Glutamatergic neuron (in vitro differentiated cells): ENCODE measurements at regions not wholly inside any gene's neighbourhood (a gene's known extent, or its start where the extent isn't known, plus 50 kb on each side); places are given as distances from the start of the nearest gene placed in this dataset.

ENCODE experiments used
- DNase-seq: peaks from one replicate; pipeline ENCODE4 v3.0.0; 2022
- H3K27ac Mint-ChIP-seq: one replicate; pipeline ENCODE4 v1.8.0; 2020; ENCODE audit warnings: mild to moderate bottlenecking, mixed read lengths, inconsistent platforms; ENCODE audit not compliant: unreplicated experiment
- H3K27me3 Mint-ChIP-seq: one replicate; pipeline ENCODE4 v1.8.0; 2020; ENCODE audit warnings: mild to moderate bottlenecking, moderate library complexity, mixed read lengths, inconsistent platforms; ENCODE audit not compliant: unreplicated experiment
- H3K36me3 Mint-ChIP-seq: one replicate; pipeline ENCODE4 v1.8.0; 2020; ENCODE audit warnings: mild to moderate bottlenecking, mixed read lengths, inconsistent platforms; ENCODE audit not compliant: unreplicated experiment
- H3K4me1 Mint-ChIP-seq: one replicate; pipeline ENCODE4 v1.8.0; 2020; ENCODE audit warnings: mild to moderate bottlenecking, low read depth, mixed read lengths, inconsistent platforms; ENCODE audit not compliant: unreplicated experiment
- H3K4me3 Mint-ChIP-seq: one replicate; pipeline ENCODE4 v1.8.0; 2020; ENCODE audit warnings: mild to moderate bottlenecking, mixed read lengths, inconsistent platforms; ENCODE audit not compliant: unreplicated experiment
- H3K9me3 Mint-ChIP-seq: one replicate; pipeline ENCODE4 v1.8.0; 2020; ENCODE audit warnings: mild to moderate bottlenecking, moderate library complexity, mixed read lengths, inconsistent platforms; ENCODE audit not compliant: unreplicated experiment
- TF ChIP-seq, protein P1 (sequence below): fragments of 200-600 bp; sonication (generic); IDR thresholded peaks from one replicate; pipeline ENCODE4 v1.5.0; 2021; ENCODE audit not compliant: partially characterized antibody, unreplicated experiment

DNA sequence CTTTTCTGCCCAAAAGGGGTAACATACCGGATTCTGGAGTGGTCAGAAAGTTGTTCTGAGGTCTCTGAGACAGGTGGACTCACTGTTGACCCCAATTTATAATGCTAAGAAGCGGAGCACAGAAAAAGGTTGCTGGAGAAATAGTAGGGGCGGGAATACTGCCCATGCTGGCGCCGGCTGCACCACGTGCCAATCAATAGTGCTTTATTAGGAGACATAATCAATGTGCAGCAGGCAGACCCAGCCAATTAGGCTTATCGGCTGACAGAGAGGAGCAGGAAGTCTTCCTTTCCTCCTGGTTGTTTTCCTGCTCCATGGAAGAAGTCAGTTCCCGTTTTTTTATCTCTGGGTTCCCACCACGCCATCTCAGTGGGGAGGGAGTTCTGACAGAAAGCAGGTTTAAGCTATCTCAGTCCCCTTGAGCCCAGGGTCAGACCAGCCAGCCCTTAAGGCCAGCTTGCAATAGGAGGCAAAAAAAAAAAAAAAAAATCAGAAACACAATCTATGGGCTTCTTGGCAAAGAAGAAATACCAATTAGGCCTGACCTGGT, 68.2 kb upstream of the IRX6 start:
- H3K27me3 Mint-ChIP-seq = no peaks in the 10 kb centered on the region
- peaks cover 4% of the 10 kb centered on the region for H3K9me3 Mint-ChIP-seq
- TF ChIP-seq, protein P1, sequence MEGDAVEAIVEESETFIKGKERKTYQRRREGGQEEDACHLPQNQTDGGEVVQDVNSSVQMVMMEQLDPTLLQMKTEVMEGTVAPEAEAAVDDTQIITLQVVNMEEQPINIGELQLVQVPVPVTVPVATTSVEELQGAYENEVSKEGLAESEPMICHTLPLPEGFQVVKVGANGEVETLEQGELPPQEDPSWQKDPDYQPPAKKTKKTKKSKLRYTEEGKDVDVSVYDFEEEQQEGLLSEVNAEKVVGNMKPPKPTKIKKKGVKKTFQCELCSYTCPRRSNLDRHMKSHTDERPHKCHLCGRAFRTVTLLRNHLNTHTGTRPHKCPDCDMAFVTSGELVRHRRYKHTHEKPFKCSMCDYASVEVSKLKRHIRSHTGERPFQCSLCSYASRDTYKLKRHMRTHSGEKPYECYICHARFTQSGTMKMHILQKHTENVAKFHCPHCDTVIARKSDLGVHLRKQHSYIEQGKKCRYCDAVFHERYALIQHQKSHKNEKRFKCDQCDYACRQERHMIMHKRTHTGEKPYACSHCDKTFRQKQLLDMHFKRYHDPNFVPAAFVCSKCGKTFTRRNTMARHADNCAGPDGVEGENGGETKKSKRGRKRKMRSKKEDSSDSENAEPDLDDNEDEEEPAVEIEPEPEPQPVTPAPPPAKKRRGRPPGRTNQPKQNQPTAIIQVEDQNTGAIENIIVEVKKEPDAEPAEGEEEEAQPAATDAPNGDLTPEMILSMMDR = no peak
- H3K27ac Mint-ChIP-seq = no peak overlapping the region
- DNase-seq = no peak
- H3K36me3 Mint-ChIP-seq = no peaks in the 10 kb centered on the region
- H3K4me1 Mint-ChIP-seq = no peaks in the 10 kb centered on the region
- H3K4me3 Mint-ChIP-seq = no peak overlapping the region

DNA sequence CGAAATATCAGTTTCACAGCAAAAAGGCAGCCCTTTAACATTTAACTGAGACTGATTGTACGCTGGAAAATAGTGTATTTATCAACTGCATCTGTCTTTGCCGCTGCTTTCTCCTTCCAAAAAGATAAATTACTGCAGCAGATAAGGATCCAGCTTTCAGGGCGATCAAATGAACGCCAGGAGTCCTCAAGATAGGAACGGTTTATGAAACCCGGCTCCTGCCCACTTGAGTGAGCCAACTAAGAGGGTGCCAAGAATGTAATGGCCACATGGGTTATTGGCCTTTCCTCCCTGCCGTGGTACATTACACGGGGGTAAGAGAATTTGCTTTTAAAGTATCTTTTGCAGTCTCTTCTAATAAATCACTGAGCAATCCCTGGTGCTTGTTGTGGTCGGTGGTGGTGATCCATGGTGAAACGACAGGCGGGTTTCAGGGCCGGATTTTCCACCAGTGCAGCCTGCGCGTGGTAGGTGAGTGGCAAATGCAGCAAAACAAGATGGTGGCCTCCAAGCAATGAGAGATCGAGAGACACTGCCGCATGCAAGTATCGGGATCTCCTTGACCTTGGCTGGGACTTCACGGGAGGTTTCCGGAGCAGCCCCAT, 67.5 kb upstream of the IRX6 start:
- no peaks in the 10 kb centered on the region for H3K4me1 Mint-ChIP-seq
- H3K27me3 Mint-ChIP-seq = no peaks in the 10 kb centered on the region
- H3K27ac Mint-ChIP-seq = no peak overlapping the region
- no peak for DNase-seq
- peaks cover 4% of the 10 kb centered on the region for H3K9me3 Mint-ChIP-seq
- TF ChIP-seq, protein P1 = no peak
- H3K4me3 Mint-ChIP-seq = no peak overlapping the region
- no peaks in the 10 kb centered on the region for H3K36me3 Mint-ChIP-seq

DNA sequence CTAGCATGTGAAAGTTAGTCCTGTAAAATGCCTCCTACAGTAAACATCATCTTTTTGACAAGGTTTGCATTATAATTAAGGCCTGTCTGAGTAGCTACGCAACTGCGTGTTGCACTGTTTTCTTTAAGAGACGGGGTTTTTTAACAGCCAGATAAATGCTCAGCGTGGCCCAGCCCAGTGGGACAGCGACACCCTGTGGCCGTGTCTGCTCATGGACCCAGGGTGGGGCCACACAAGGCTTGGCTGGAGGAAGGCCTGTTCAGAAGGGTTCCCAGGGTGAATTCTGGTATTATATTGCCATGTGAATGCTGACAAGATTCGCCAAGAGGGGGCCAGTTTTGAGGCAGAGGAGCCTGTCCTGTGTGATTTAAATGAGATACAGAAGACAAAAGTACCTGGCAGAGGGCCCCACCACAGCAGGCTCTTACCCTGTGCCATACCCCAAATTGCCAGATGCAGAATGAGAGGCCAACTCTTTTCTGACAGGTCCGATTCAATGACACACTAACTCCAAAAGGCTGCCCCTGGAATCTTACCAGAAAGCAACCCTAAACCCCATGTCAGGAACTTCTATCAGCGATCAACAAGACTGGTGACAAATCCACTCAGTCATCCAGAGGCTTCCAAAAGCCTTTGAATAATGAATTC, 65.9 kb upstream of the IRX6 start:
- Mint-ChIP-seq H3K4me1 (no peaks in the 10 kb centered on the region), H3K9me3 (peaks cover 4% of the 10 kb centered on the region), H3K36me3 (no peaks in the 10 kb centered on the region), H3K27ac (no peak overlapping the region), H3K4me3 (no peak overlapping the region), H3K27me3 (no peaks in the 10 kb centered on the region)
- peak; percentile 75 for DNase-seq
- TF ChIP-seq, protein P1 = peak; percentile 77

DNA sequence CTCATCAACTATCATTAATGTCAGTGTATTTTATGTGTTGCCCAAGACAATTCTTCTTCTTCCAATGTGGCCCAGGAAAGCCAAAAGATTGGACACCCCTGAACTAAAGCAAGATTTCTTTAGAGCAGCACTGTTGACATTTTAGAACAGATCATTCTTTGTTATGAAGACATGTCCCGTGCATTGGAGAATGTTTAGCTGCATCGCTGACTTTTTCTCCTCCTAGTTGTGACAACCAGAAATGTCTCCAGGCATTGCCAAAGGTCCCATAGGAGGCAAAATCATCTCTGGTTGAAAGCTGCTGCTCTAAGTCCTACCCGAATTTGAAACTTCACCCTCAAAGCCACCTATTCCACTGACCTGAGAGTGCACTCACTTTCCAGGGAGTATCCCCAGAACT, 62.7 kb upstream of the IRX6 start:
- H3K27me3 Mint-ChIP-seq = peaks cover 3% of the 10 kb centered on the region
- no peak for DNase-seq
- TF ChIP-seq, protein P1 = no peak
- no peak overlapping the region for H3K27ac Mint-ChIP-seq
- no peak overlapping the region for H3K4me3 Mint-ChIP-seq
- H3K4me1 Mint-ChIP-seq = no peaks in the 10 kb centered on the region
- no peaks in the 10 kb centered on the region for H3K36me3 Mint-ChIP-seq
- H3K9me3 Mint-ChIP-seq = peaks cover 4% of the 10 kb centered on the region
